Common myeloid progenitor, CD34-positive (primary cell): ENCODE measurements at regions not wholly inside any gene's neighbourhood (a gene's known extent, or its start where the extent isn't known, plus 50 kb on each side); places are given as distances from the start of the nearest gene placed in this dataset.
"Not testable (repeated sequence)": the region's sequence is repeated elsewhere in the genome, so short reads cannot be mapped to it uniquely, and the experiment has no call there.

ENCODE experiments used
- CTCF ChIA-PET: fragments of 350-600 bp; sonication (Branson Sonifier 250); formaldehyde crosslinking; loops from one replicate; lab custom pipeline; 2021; ENCODE audit warnings: antibody characterized with exemption; lab: Charles Lee
- POLR2A ChIA-PET: fragments of 350-600 bp; sonication (Branson Sonifier 250); formaldehyde crosslinking; loops from one replicate; lab custom pipeline; 2021; ENCODE audit warnings: antibody characterized with exemption; lab: Charles Lee
- DNase-seq, 3 donors: peaks; one replicate each; pipeline versions ENCODE4 v3.0.0 to v3.0.0-alpha.2; 2013
- H3K27ac ChIP-seq, 2 experiments: 1 replicate in 1 of 2; 2 replicates in 1 of 2; pipeline ENCODE4 v1.7.0; 2013; ENCODE audit warnings: inconsistent platforms in 2 of 2, low read length in 2 of 2, mild to moderate bottlenecking in 2 of 2, low read depth in 1 of 2, moderate library complexity in 1 of 2; ENCODE audit not compliant: severe bottlenecking in 2 of 2, insufficient read depth in 1 of 2, poor library complexity in 1 of 2
- H3K27me3 ChIP-seq, 5 experiments: replicated peaks in 2 of 5; 1 replicate in 3 of 5; 2 replicates in 2 of 5; pipeline versions ENCODE4 v1.6.1 to v1.7.0; 2013; ENCODE audit warnings: low read length in 4 of 5, mild to moderate bottlenecking in 2 of 5, moderate library complexity in 2 of 5, inconsistent platforms in 1 of 5; ENCODE audit not compliant: insufficient read depth in 5 of 5, control insufficient read depth in 4 of 5
- H3K36me3 ChIP-seq, 4 experiments: 1 replicate in 2 of 4; 2 replicates in 2 of 4; pipeline versions ENCODE4 v1.6.1 to v1.7.0; 2013; ENCODE audit warnings: low read length in 3 of 4, control low read depth in 1 of 4, mild to moderate bottlenecking in 1 of 4; ENCODE audit not compliant: control insufficient read depth in 4 of 4, insufficient read depth in 4 of 4
- H3K4me1 ChIP-seq, 4 experiments: 1 replicate in 3 of 4; 2 replicates in 1 of 4; pipeline versions ENCODE4 v1.6.1 to v1.7.1; 2013; ENCODE audit warnings: low read length in 3 of 4, mild to moderate bottlenecking in 3 of 4, control low read depth in 1 of 4, inconsistent platforms in 1 of 4, moderate library complexity in 1 of 4; ENCODE audit not compliant: control insufficient read depth in 4 of 4, insufficient read depth in 4 of 4; ENCODE audit errors: control extremely low read depth in 1 of 4
- H3K4me3 ChIP-seq, 7 experiments: 1 replicate in 4 of 7; 2 replicates in 3 of 7; pipeline versions ENCODE4 v1.5.1 to v1.7.0; 2013; ENCODE audit warnings: mild to moderate bottlenecking in 7 of 7, low read length in 6 of 7, moderate library complexity in 6 of 7, inconsistent platforms in 2 of 7, low read depth in 2 of 7, control low read depth in 1 of 7; ENCODE audit not compliant: insufficient read depth in 4 of 7, control insufficient read depth in 1 of 7; ENCODE audit errors: extremely low read depth in 1 of 7
- H3K9me3 ChIP-seq, 5 experiments: 1 replicate in 4 of 5; 2 replicates in 1 of 5; pipeline versions ENCODE4 v1.6.1 to v1.7.1; 2013; ENCODE audit warnings: low read length in 4 of 5, mild to moderate bottlenecking in 2 of 5, inconsistent platforms in 1 of 5, low read depth in 1 of 5, moderate library complexity in 1 of 5; ENCODE audit not compliant: control insufficient read depth in 4 of 5, insufficient read depth in 2 of 5; ENCODE audit errors: control extremely low read depth in 1 of 5
- WGBS: methylation state at CpG from one replicate; pipeline ENCODE4 v1.1.5; 2013; ENCODE audit not compliant: insufficient coverage; 5-methylcytosine and 5-hydroxymethylcytosine counted together

DNA sequence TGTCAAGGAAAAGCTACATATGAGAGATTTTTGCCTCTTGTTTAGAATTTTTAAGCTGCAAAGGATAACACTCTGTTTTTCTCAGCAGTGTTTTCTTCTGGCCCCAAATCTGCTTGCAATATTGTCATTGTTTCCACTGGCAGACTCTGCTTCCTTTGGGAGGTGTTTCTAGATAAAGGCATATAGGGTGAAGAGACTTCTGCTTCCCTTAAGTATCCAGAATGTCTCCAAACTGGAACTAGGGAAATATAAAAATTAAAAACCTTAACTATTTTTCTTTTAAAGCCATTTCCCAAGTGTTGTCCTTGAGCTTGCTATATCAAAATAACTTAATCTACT is 225.8 kb downstream of the CGGBP1 start:
- Histone ChIP-seq H3K4me1 (peaks cover 23 to 58% (median 29%) of the 10 kb centered on the region in 4 experiments), H3K27me3 (no peaks in the 10 kb centered on the region), H3K36me3 (peaks cover 0 to 3% (median 0%) of the 10 kb centered on the region in 4 experiments), H3K4me3 (peak overlapping the region in 1 of 7 experiments; percentile 4), H3K9me3 (peaks cover 0 to 1% (median 0%) of the 10 kb centered on the region in 5 experiments), H3K27ac (peak overlapping the region; percentile 4 to 62)
- ChIA-PET POLR2A (no interaction called here), CTCF (interaction anchor here (0.7 to 2.6 kb wide), 7 partner anchors 9 to 41 kb away, joined by 3 to 12 read pairs (median 5); partner anchors contain the start of gene HTR1F)
- no peak for DNase-seq

- Histone ChIP-seq H3K27ac (peak overlapping the region; percentile 65 to 76), H3K4me3 (peak overlapping the region in 1 of 7 experiments; percentile 32), H3K27me3 (no peaks in the 10 kb centered on the region), H3K36me3 (peaks cover 7 to 38% (median 9%) of the 10 kb centered on the region in 4 experiments), H3K4me1 (peaks cover 24 to 48% (median 34%) of the 10 kb centered on the region in 4 experiments), H3K9me3 (no peaks in the 10 kb centered on the region)
- WGBS, result no CpG with 5 or more reads among the region's 3 CpGs
- POLR2A ChIA-PET, result no interaction called here
- DNase-seq, result peak; percentile 49 to 88 (median 73)
- CTCF ChIA-PET, result no interaction called here
Measured at GRCh38 chr3:87828046-87828445, 230.8 kb downstream of the CGGBP1 start.

- H3K27me3 ChIP-seq, result no peaks in the 10 kb centered on the region
- no peaks in the 10 kb centered on the region for H3K9me3 ChIP-seq
- peaks cover 5 to 20% (median 9%) of the 10 kb centered on the region in 4 experiments for H3K4me1 ChIP-seq
- no peak overlapping the region for H3K27ac ChIP-seq
- whole genome bisulfite sequencing, result no CpG with 5 or more reads among the region's 2 CpGs
- ChIA-PET POLR2A (no interaction called here), CTCF (interaction anchor here (0.9 to 1.1 kb wide), 2 partner anchors 11 to 19 kb away, joined by 4 read pairs; no protein-coding TSS in a partner anchor)
- no peak overlapping the region for H3K4me3 ChIP-seq
- DNase-seq, result no peak
- H3K36me3 ChIP-seq, result peaks cover 10 to 52% (median 18%) of the 10 kb centered on the region in 4 experiments
Measured at GRCh38 chr3:87822563-87822962, 236.2 kb downstream of the CGGBP1 start.

- WGBS, result 95% methylated on average over 6 of the region's 6 CpGs
- H3K4me3 ChIP-seq, POLR2A ChIA-PET, H3K27me3 ChIP-seq, CTCF ChIA-PET: not testable (repeated sequence)
- Histone ChIP-seq H3K36me3 (peaks cover 2 to 20% (median 8%) of the 10 kb centered on the region in 4 experiments), H3K9me3 (peaks cover 0 to 21% (median 13%) of the 10 kb centered on the region in 5 experiments), H3K27ac (peak overlapping the region in 1 of 2 experiments; percentile 17), H3K4me1 (peaks cover 2 to 22% (median 11%) of the 10 kb centered on the region in 4 experiments)
- peak in 1 of 3 donors; percentile 40 for DNase-seq
Measured at GRCh38 chr3:87813503-87813902, 245.3 kb downstream of the CGGBP1 start.

DNA sequence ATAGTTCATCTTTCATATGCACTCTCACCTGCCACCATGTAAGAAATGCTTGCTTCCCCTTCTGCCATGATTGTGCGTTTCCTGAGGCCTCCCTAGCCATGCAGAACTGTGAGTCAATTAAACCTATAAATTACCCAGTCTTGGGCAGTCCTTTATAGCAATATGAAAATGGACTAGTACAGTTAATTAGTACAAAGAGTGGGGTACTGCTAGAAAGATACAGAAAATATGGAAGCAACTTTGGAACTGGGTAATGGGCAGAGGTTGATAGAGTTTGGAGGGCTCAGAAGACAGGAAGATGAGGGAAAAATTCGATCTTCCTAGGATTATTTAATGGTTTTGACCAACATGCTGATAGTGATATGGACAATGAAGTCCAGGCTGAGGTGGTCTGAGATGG is 246.9 kb downstream of the CGGBP1 start:
- Histone ChIP-seq H3K4me3 (no peak overlapping the region), H3K27ac (no peak overlapping the region), H3K27me3 (no peaks in the 10 kb centered on the region), H3K4me1 (peaks cover 2 to 18% (median 11%) of the 10 kb centered on the region in 4 experiments), H3K9me3 (peaks cover 0 to 28% (median 13%) of the 10 kb centered on the region in 5 experiments), H3K36me3 (peaks cover 0 to 23% (median 7%) of the 10 kb centered on the region in 4 experiments)
- ChIA-PET POLR2A (no interaction called here), CTCF (interaction anchor here (1.3 to 1.6 kb wide), 2 partner anchors 10 to 189 kb away, joined by 3 read pairs; no protein-coding TSS in a partner anchor)
- peak in 1 of 3 donors; percentile 58 for DNase-seq
- 100% methylated on average over 1 of the region's 2 CpGs for WGBS

- POLR2A ChIA-PET, result no interaction called here
- H3K27ac ChIP-seq, result no peak overlapping the region
- DNase-seq, result peak in 2 of 3 donors; percentile 56 to 74
Measured at GRCh38 chr3:87810452-87811016, 248.3 kb downstream of the CGGBP1 start.

GRCh38 chr3:87805670-87806069 is 253.1 kb downstream of the CGGBP1 start:
- Histone ChIP-seq H3K27ac (peak overlapping the region in 1 of 2 experiments; percentile 61), H3K4me3 (peak overlapping the region in 2 of 7 experiments; percentile 8 to 29), H3K4me1 (peaks cover 6 to 39% (median 18%) of the 10 kb centered on the region in 4 experiments), H3K36me3 (peaks cover 0 to 5% (median 0%) of the 10 kb centered on the region in 4 experiments), H3K27me3 (no peaks in the 10 kb centered on the region), H3K9me3 (peaks cover 0 to 9% (median 0%) of the 10 kb centered on the region in 5 experiments)
- DNase-seq, result no peak
- no CpG with 5 or more reads among the region's 5 CpGs for WGBS
- ChIA-PET POLR2A (no interaction called here), CTCF (interaction anchor here (1.0 kb wide), 1 partner anchor 10 kb away, joined by 3 read pairs; no protein-coding TSS in a partner anchor)

More at GRCh38 chr3:87810452-87811016, 248.3 kb downstream of the CGGBP1 start:
- CTCF ChIA-PET, result interaction anchor here (0.9 to 1.6 kb wide), 4 partner anchors 11 to 191 kb away, joined by 3 to 4 read pairs (median 3); no protein-coding TSS in a partner anchor
- H3K36me3 ChIP-seq, result peaks cover 0 to 23% (median 7%) of the 10 kb centered on the region in 4 experiments
- peaks cover 0 to 28% (median 13%) of the 10 kb centered on the region in 5 experiments for H3K9me3 ChIP-seq
- H3K4me1 ChIP-seq, result peaks cover 2 to 16% (median 11%) of the 10 kb centered on the region in 4 experiments
- no peak overlapping the region for H3K4me3 ChIP-seq
- H3K27me3 ChIP-seq, result no peaks in the 10 kb centered on the region
